CD4-positive, alpha-beta T cell treated with Interleukin-15 for 1 hour (primary cell): ENCODE measurements at regions not wholly inside any gene's neighbourhood (a gene's known extent, or its start where the extent isn't known, plus 50 kb on each side); places are given as distances from the start of the nearest gene placed in this dataset.

ENCODE experiments used
- DNase-seq: peaks from one replicate; pipeline ENCODE4 v3.0.0-alpha.2; 2020

GRCh38 chr1:55369474-55369873, 154.3 kb upstream of the USP24 start:
- DNase-seq: no peak

- DNase-seq: no peak
Observed at GRCh38 chr1:55368698-55369097, 153.5 kb upstream of the USP24 start.

GRCh38 chr1:55367273-55367672, 152.1 kb upstream of the USP24 start:
- DNase-seq: no peak

- no peak for DNase-seq
Observed at GRCh38 chr1:55364216-55364615, 149.1 kb upstream of the USP24 start.

- no peak for DNase-seq
Observed at GRCh38 chr1:55363268-55363667, 148.1 kb upstream of the USP24 start.

- no peak for DNase-seq
Observed at GRCh38 chr1:55362558-55362957, 147.4 kb upstream of the USP24 start.

GRCh38 chr1:55359611-55360010, 144.4 kb upstream of the USP24 start:
- DNase-seq: no peak

- DNase-seq: no peak
Observed at GRCh38 chr1:55358581-55358980, 143.4 kb upstream of the USP24 start.

- DNase-seq: no peak
Observed at GRCh38 chr1:55355549-55355948, 140.4 kb upstream of the USP24 start.

GRCh38 chr1:55353707-55354620, 138.8 kb upstream of the USP24 start:
- no peak for DNase-seq

- DNase-seq: no peak
Observed at GRCh38 chr1:55352811-55353180, 137.6 kb upstream of the USP24 start.

- no peak for DNase-seq
Observed at GRCh38 chr1:55352080-55352810, 137.1 kb upstream of the USP24 start.

GRCh38 chr1:55348356-55348755, 133.2 kb upstream of the USP24 start:
- no peak for DNase-seq

GRCh38 chr1:55347866-55348265, 132.7 kb upstream of the USP24 start:
- no peak for DNase-seq

- no peak for DNase-seq
Observed at GRCh38 chr1:55347041-55347440, 131.9 kb upstream of the USP24 start.

- no peak for DNase-seq
Observed at GRCh38 chr1:55346586-55346985, 131.4 kb upstream of the USP24 start.

- DNase-seq: no peak
Observed at GRCh38 chr1:55339681-55340080, 124.5 kb upstream of the USP24 start.

- no peak for DNase-seq
Observed at GRCh38 chr1:55338448-55338820, 123.3 kb upstream of the USP24 start.

- DNase-seq: no peak
Observed at GRCh38 chr1:55337801-55338447, 122.8 kb upstream of the USP24 start.

GRCh38 chr1:55334797-55335196, 119.6 kb upstream of the USP24 start:
- no peak for DNase-seq

- DNase-seq: no peak
Observed at GRCh38 chr1:55334160-55334559, 119.0 kb upstream of the USP24 start.

GRCh38 chr1:55333461-55333860, 118.3 kb upstream of the USP24 start:
- no peak for DNase-seq

- DNase-seq: no peak
Observed at GRCh38 chr1:55331351-55331750, 116.2 kb upstream of the USP24 start.
